ENCODE measurements at regions not wholly inside any gene's neighbourhood (a gene's known extent, or its start where the extent isn't known, plus 50 kb on each side); places are given as distances from the start of the nearest gene placed in this dataset.
"Not testable (repeated sequence)": the region's sequence is repeated elsewhere in the genome, so short reads cannot be mapped to it uniquely, and the experiment has no call there.

GRCh38 chr7:145431834-145432233 is 596.0 kb upstream of the TPK1 start:
- 81% methylated on average over 1 of the region's 1 CpG for WGBS (ENCODE audit: low lambda C conversion rate, missing lambda C conversion rate)
- H4K20me1 ChIP-seq (ENCODE audit: insufficient read depth, poor library complexity, severe bottlenecking): no peaks in the 10 kb centered on the region
- H2AFZ ChIP-seq: no peak overlapping the region
- no peaks in the 10 kb centered on the region for H3K79me2 ChIP-seq
- TF ChIP-seq EZH2phosphoT487 (IDR thresholded peaks at IDR 0.05; ENCODE audit: low read depth, severe bottlenecking, unreplicated experiment): no peak
- no peak for TF ChIP-seq CTCF (IDR thresholded peaks at IDR 0.05; ENCODE audit: poor library complexity)
- TF ChIP-seq EZH2 (IDR thresholded peaks at IDR 0.05; ENCODE audit: borderline replicate concordance): no peak
- H3K36me3 ChIP-seq (replicated peaks; ENCODE audit: insufficient read depth, low read depth): no peaks in the 10 kb centered on the region
- H3K4me2 ChIP-seq: no peak overlapping the region
- H3K4me1 ChIP-seq (ENCODE audit: insufficient read depth): no peaks in the 10 kb centered on the region
- H3K27me3 ChIP-seq: no peaks in the 10 kb centered on the region
- no peak overlapping the region for H3K27ac ChIP-seq
- DNase-seq (ENCODE audit: low spot score): no peak
- no peaks in the 10 kb centered on the region for H3K9me2 ChIP-seq (replicated peaks; ENCODE audit: insufficient read depth)
- no peak overlapping the region for H3K4me3 ChIP-seq
- H3K9me3 ChIP-seq (ENCODE audit: low read depth): no peaks in the 10 kb centered on the region

- not testable (repeated sequence) for H3K9me2 ChIP-seq (replicated peaks; ENCODE audit: insufficient read depth); H3K27me3 ChIP-seq; H3K36me3 ChIP-seq (replicated peaks; ENCODE audit: insufficient read depth, low read depth); H2AFZ ChIP-seq; H3K9me3 ChIP-seq (ENCODE audit: low read depth); DNase-seq (ENCODE audit: low spot score); H3K27ac ChIP-seq; H4K20me1 ChIP-seq (ENCODE audit: insufficient read depth, poor library complexity, severe bottlenecking); H3K4me3 ChIP-seq; H3K4me1 ChIP-seq (ENCODE audit: insufficient read depth); H3K79me2 ChIP-seq; H3K4me2 ChIP-seq
- WGBS (ENCODE audit: low lambda C conversion rate, missing lambda C conversion rate): 88% methylated on average over 8 of the region's 8 CpGs
Observed at GRCh38 chr7:145418481-145418880, 582.6 kb upstream of the TPK1 start.

- Histone ChIP-seq H3K4me2 (no peak overlapping the region), H2AFZ (no peak overlapping the region), H3K4me3 (no peak overlapping the region), H3K9me3 (ENCODE audit: low read depth) (no peaks in the 10 kb centered on the region), H3K27me3 (no peaks in the 10 kb centered on the region), H3K27ac (no peak overlapping the region), H3K79me2 (no peaks in the 10 kb centered on the region), H3K4me1 (ENCODE audit: insufficient read depth) (no peaks in the 10 kb centered on the region), H4K20me1 (ENCODE audit: insufficient read depth, poor library complexity, severe bottlenecking) (no peaks in the 10 kb centered on the region), H3K9me2 (replicated peaks; ENCODE audit: insufficient read depth) (no peaks in the 10 kb centered on the region), H3K36me3 (replicated peaks; ENCODE audit: insufficient read depth, low read depth) (no peaks in the 10 kb centered on the region)
- TF ChIP-seq EZH2 (IDR thresholded peaks at IDR 0.05; ENCODE audit: borderline replicate concordance) (no peak), CTCF (IDR thresholded peaks at IDR 0.05; ENCODE audit: poor library complexity) (no peak), EZH2phosphoT487 (IDR thresholded peaks at IDR 0.05; ENCODE audit: low read depth, severe bottlenecking, unreplicated experiment) (no peak)
- 60% methylated on average over 3 of the region's 3 CpGs for WGBS (ENCODE audit: low lambda C conversion rate, missing lambda C conversion rate)
- no peak for DNase-seq (ENCODE audit: low spot score)
Observed at GRCh38 chr7:145411066-145411465, 575.2 kb upstream of the TPK1 start.

GRCh38 chr7:145398758-145399157 is 562.9 kb upstream of the TPK1 start:
- H3K9me2 ChIP-seq (replicated peaks; ENCODE audit: insufficient read depth): no peaks in the 10 kb centered on the region
- no peak for DNase-seq (ENCODE audit: low spot score)
- no peaks in the 10 kb centered on the region for H4K20me1 ChIP-seq (ENCODE audit: insufficient read depth, poor library complexity, severe bottlenecking)
- H2AFZ ChIP-seq: no peak overlapping the region
- no peaks in the 10 kb centered on the region for H3K4me1 ChIP-seq (ENCODE audit: insufficient read depth)
- no peak overlapping the region for H3K4me2 ChIP-seq
- H3K27ac ChIP-seq: no peak overlapping the region
- WGBS (ENCODE audit: low lambda C conversion rate, missing lambda C conversion rate): 50% methylated on average over 1 of the region's 1 CpG
- H3K36me3 ChIP-seq (replicated peaks; ENCODE audit: insufficient read depth, low read depth): no peaks in the 10 kb centered on the region
- no peaks in the 10 kb centered on the region for H3K27me3 ChIP-seq
- H3K4me3 ChIP-seq: no peak overlapping the region
- TF ChIP-seq EZH2 (IDR thresholded peaks at IDR 0.05; ENCODE audit: borderline replicate concordance): no peak
- TF ChIP-seq CTCF (IDR thresholded peaks at IDR 0.05; ENCODE audit: poor library complexity): no peak
- TF ChIP-seq EZH2phosphoT487 (IDR thresholded peaks at IDR 0.05; ENCODE audit: low read depth, severe bottlenecking, unreplicated experiment): no peak
- H3K79me2 ChIP-seq: no peaks in the 10 kb centered on the region
- no peaks in the 10 kb centered on the region for H3K9me3 ChIP-seq (ENCODE audit: low read depth)
